K562 (cell line): ENCODE measurements at regions not wholly inside any gene's neighbourhood (a gene's known extent, or its start where the extent isn't known, plus 50 kb on each side); places are given as distances from the start of the nearest gene placed in this dataset.

Source experiments
- ATAC-seq: fragments of 200-7000 bp; cut with Tn5 transposase; 3 replicates; pipeline ENCODE4 v1.9.1; 2020; ENCODE audit warnings: moderate library complexity
- BruUV-seq: library from RNA; stranded (reverse); fragments of 400-500 nt; replicated peaks from 2 replicates; lab custom pipeline; 2021; lab: Mats Ljungman, UMichigan
- CTCF ChIA-PET: fragments of 300-600 bp; formaldehyde crosslinking; extraction: SDS; loops from one replicate; lab custom pipeline; 2021; ENCODE audit warnings: low intra/inter-chr PET ratio; lab: Yijun Ruan, JAX
- POLR2A ChIA-PET: fragments of 300-600, 350-650 bp; sonication (Branson Sonifier 250); formaldehyde crosslinking; extraction: SDS; loops from one replicate; lab custom pipeline; 2021; ENCODE audit warnings: antibody characterized with exemption, inconsistent platforms; lab: Yijun Ruan, JAX
- DNase-seq, 4 experiments: peaks; one replicate each; pipeline versions ENCODE4 v3.0.0 to v3.0.0-alpha.2; 2011 to 2018; ENCODE audit warnings: low spot score in 3 of 4, mixed read lengths in 3 of 4; ENCODE audit errors: extremely low read depth in 1 of 4
- FAIRE-seq: peaks from 2 replicates; lab custom pipeline; 2011; peaks lifted over from hg19 to GRCh38; lab: Jason Lieb, UNC
- H2AFZ ChIP-seq: 2 replicates; pipeline ENCODE4 v1.6.0; 2011; ENCODE audit warnings: low read depth, low read length, control low read depth, inconsistent platforms
- H3K27ac ChIP-seq: fragments of 200-600 bp; 3 replicates; pipeline ENCODE4 v1.8.0; 2011; ENCODE audit warnings: low read depth, mild to moderate bottlenecking, control low read depth, inconsistent platforms, low read length, moderate library complexity, mixed read lengths; ENCODE audit errors: extremely low read depth
- H3K27me3 ChIP-seq, 2 experiments: fragments of 300-600 bp in 1 of 2; 2 replicates in 1 of 2; 3 replicates in 1 of 2; pipeline versions ENCODE4 v1.6.0 to v1.8.0; 2011; ENCODE audit warnings: inconsistent platforms in 2 of 2, low read length in 2 of 2, mild to moderate bottlenecking in 1 of 2, mixed read lengths in 1 of 2, moderate library complexity in 1 of 2; ENCODE audit not compliant: control insufficient read depth in 2 of 2, insufficient read depth in 2 of 2
- H3K36me3 ChIP-seq: fragments of 300-600 bp; 3 replicates; pipeline ENCODE4 v1.8.0; 2011; ENCODE audit warnings: mild to moderate bottlenecking, low read length, inconsistent platforms; ENCODE audit not compliant: control insufficient read depth, insufficient read depth
- H3K4me1 ChIP-seq, 2 experiments: fragments of 200-600 bp in 1 of 2; replicated peaks in 1 of 2; 2 replicates in 1 of 2; 3 replicates in 1 of 2; pipeline versions ENCODE4 v1.5.1 to v1.8.0; 2011; ENCODE audit warnings: inconsistent platforms in 2 of 2, low read length in 2 of 2, mild to moderate bottlenecking in 1 of 2, mixed read lengths in 1 of 2, moderate library complexity in 1 of 2; ENCODE audit not compliant: control insufficient read depth in 2 of 2, insufficient read depth in 2 of 2
- H3K4me2 ChIP-seq: 2 replicates; pipeline ENCODE4 v1.6.1; 2011; ENCODE audit warnings: low read length, control low read depth, inconsistent platforms, mixed read lengths; ENCODE audit not compliant: insufficient read depth
- H3K4me3 ChIP-seq: fragments of 200-600 bp; sonication (generic), shearing (Covaris generic); 2 replicates; pipeline ENCODE4 v1.5.1; 2016; ENCODE audit warnings: control low read depth, inconsistent platforms
- H3K79me2 ChIP-seq: fragments of 200-600 bp; 3 replicates; pipeline ENCODE4 v1.8.0; 2011; ENCODE audit warnings: low read length, inconsistent platforms; ENCODE audit not compliant: control insufficient read depth, insufficient read depth
- H3K9ac ChIP-seq, 2 experiments: 2 replicates each; pipeline versions ENCODE4 v1.6.0 to v1.6.1; 2011; ENCODE audit warnings: low read depth in 2 of 2, low read length in 2 of 2, control low read depth in 1 of 2, inconsistent platforms in 1 of 2, mild to moderate bottlenecking in 1 of 2, mixed read lengths in 1 of 2; ENCODE audit not compliant: insufficient read depth in 1 of 2
- H3K9me1 ChIP-seq: one replicate; pipeline ENCODE4 v1.6.0; 2011; ENCODE audit warnings: inconsistent platforms, mild to moderate bottlenecking, low read length, moderate library complexity; ENCODE audit not compliant: control insufficient read depth, insufficient read depth
- H3K9me3 ChIP-seq: replicated peaks from 2 replicates; pipeline ENCODE4 v1.5.1; 2011; ENCODE audit warnings: low read depth, low read length, inconsistent platforms; ENCODE audit not compliant: control insufficient read depth, insufficient read depth
- H4K20me1 ChIP-seq: replicated peaks from 2 replicates; pipeline ENCODE4 v1.6.1; 2011; ENCODE audit warnings: low read length, inconsistent platforms, mixed read lengths; ENCODE audit not compliant: control insufficient read depth, insufficient read depth
- BCOR ChIP-seq: fragments of 450-650 bp; IDR thresholded peaks from 2 replicates; pipeline ENCODE4 v1.6.1; 2016
- BDP1 ChIP-seq: IDR thresholded peaks from 3 replicates; pipeline ENCODE4 v1.6.1; 2011; ENCODE audit not compliant: insufficient read length, insufficient read depth
- MAFK ChIP-seq: IDR thresholded peaks from 2 replicates; pipeline ENCODE4 v1.6.1; 2011; ENCODE audit warnings: low read length, improper control_type of control experiment
- POLR2G ChIP-seq: fragments of 200-400 bp; formaldehyde crosslinking; IDR thresholded peaks from 2 replicates; pipeline ENCODE4 v1.6.1; 2017; ENCODE audit warnings: low read depth, mild to moderate bottlenecking, antibody characterized with exemption, low read length, moderate library complexity
- PYGO2 ChIP-seq: fragments of 450-650 bp; IDR thresholded peaks from 2 replicates; pipeline ENCODE4 v1.6.1; 2016; ENCODE audit warnings: mild to moderate bottlenecking, missing genetic modification characterization, moderate library complexity, missing compliant biosample characterization
- TAL1 ChIP-seq: fragments of 450-650 bp; IDR thresholded peaks from 2 replicates; pipeline ENCODE4 v1.6.1; 2016; ENCODE audit warnings: mild to moderate bottlenecking
- ZZZ3 ChIP-seq: fragments of 450-650 bp; IDR thresholded peaks from 2 replicates; pipeline ENCODE4 v1.6.1; 2016; ENCODE audit warnings: antibody characterized with exemption, mild to moderate bottlenecking, moderate library complexity
- WGBS: fragments of 100-300 bp; shearing (Covaris generic); methylation state at CpG from one replicate; pipeline ENCODE4 v1.1.6; 2016; ENCODE audit warnings: low coverage, mixed read lengths; ENCODE audit not compliant: insufficient coverage; ENCODE audit errors: missing lambda C conversion rate; 5-methylcytosine and 5-hydroxymethylcytosine counted together
- in situ Hi-C: fragments of 300-500 bp; cut with MboI; formaldehyde crosslinking; loops from 4 replicates; pipeline ENCODE4 v1.15.0; 2018; ENCODE audit warnings: inconsistent platforms, mixed read lengths
- intact Hi-C: fragments of 100-400 bp; cut with micrococcal nuclease; formaldehyde crosslinking; loops from 2 replicates; pipeline ENCODE4 v1.14.2; 2022
- TF ChIP-seq, protein P1 (sequence below): fragments of 250-450 bp; sonication (Bioruptor Pico); IDR thresholded peaks from 2 replicates; pipeline ENCODE4 v1.8.0; 2022; ENCODE audit warnings: moderate library complexity, mild to moderate bottlenecking, inconsistent platforms
- TF ChIP-seq, protein P2 (sequence below): fragments of 250-450 bp; sonication (Bioruptor Pico); IDR thresholded peaks from 2 replicates; pipeline ENCODE4 v1.4.0; 2020
- TF ChIP-seq, protein P3 (sequence below): fragments of 250-450 bp; sonication (Bioruptor Pico); IDR thresholded peaks from 2 replicates; pipeline ENCODE4 v1.4.0; 2020; ENCODE audit warnings: mild to moderate bottlenecking, moderate library complexity

DNA sequence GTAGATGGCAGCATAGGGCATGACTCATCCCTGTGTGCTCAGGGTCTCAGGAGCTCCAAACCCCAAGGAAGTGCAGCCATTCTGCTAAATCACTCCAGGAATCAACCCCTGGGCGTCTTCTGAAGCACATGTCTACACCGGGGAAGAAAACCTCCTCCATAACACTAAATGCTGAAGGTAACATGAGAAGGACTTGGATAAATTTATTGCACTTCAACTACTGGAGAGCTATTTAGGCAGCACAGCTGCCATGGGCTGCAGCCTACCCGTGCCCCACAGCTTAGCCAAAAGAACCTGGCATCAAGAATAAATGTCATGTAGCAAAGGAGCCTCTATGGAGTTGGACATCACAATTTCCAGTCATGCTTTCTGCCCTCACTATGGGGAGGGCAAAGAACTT is 141.7 kb downstream of the GPCPD1 start:
- no TSS peak for BruUV-seq
- no peaks in the 10 kb centered on the region for H3K36me3 ChIP-seq
- no peak for ATAC-seq
- no peak for TF ChIP-seq TAL1
- TF ChIP-seq POLR2G = no peak
- TF ChIP-seq, protein P1, sequence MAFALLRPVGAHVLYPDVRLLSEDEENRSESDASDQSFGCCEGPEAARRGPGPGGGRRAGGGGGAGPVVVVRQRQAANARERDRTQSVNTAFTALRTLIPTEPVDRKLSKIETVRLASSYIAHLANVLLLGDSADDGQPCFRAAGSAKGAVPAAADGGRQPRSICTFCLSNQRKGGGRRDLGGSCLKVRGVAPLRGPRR = no peak
- TF ChIP-seq ZZZ3 = no peak
- TF ChIP-seq BCOR = no peak
- TF ChIP-seq, protein P2, sequence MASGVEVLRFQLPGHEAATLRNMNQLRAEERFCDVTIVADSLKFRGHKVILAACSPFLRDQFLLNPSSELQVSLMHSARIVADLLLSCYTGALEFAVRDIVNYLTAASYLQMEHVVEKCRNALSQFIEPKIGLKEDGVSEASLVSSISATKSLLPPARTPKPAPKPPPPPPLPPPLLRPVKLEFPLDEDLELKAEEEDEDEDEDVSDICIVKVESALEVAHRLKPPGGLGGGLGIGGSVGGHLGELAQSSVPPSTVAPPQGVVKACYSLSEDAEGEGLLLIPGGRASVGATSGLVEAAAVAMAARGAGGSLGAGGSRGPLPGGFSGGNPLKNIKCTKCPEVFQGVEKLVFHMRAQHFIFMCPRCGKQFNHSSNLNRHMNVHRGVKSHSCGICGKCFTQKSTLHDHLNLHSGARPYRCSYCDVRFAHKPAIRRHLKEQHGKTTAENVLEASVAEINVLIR (CRISPR knock-in tag) = no peak
- TF ChIP-seq, protein P3, sequence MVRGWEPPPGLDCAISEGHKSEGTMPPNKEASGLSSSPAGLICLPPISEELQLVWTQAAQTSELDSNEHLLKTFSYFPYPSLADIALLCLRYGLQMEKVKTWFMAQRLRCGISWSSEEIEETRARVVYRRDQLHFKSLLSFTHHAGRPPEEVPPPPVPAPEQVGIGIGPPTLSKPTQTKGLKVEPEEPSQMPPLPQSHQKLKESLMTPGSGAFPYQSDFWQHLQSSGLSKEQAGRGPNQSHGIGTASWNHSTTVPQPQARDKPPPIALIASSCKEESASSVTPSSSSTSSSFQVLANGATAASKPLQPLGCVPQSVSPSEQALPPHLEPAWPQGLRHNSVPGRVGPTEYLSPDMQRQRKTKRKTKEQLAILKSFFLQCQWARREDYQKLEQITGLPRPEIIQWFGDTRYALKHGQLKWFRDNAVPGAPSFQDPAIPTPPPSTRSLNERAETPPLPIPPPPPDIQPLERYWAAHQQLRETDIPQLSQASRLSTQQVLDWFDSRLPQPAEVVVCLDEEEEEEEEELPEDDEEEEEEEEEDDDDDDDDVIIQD (CRISPR knock-in tag) = no peak
- TF ChIP-seq MAFK = no peak
- no peak for TF ChIP-seq PYGO2
- no peak for TF ChIP-seq BDP1
- no peaks in the 10 kb centered on the region for H4K20me1 ChIP-seq
- ChIA-PET CTCF (no interaction called here), POLR2A (interaction anchor here (0.6 kb wide), 1 partner anchor 8 kb away, joined by 3 read pairs; no protein-coding TSS in a partner anchor)
- WGBS = 0% methylated on average over 3 of the region's 3 CpGs
- in situ Hi-C loops (no loop called here), intact Hi-C loops (no loop called here)
- peaks cover 0 to 9% of the 10 kb centered on the region in 2 experiments; a peak in 2 of 5 replicates for H3K27me3 ChIP-seq
- peaks cover 0 to 12% of the 10 kb centered on the region in 2 experiments; a peak in 2 of 5 replicates for H3K4me1 ChIP-seq
- no peak overlapping the region for H3K4me3 ChIP-seq
- H3K9me3 ChIP-seq = no peaks in the 10 kb centered on the region
- H3K9ac ChIP-seq = no peak overlapping the region
- H3K9me1 ChIP-seq = no peaks in the 10 kb centered on the region
- no peak for FAIRE-seq
- H3K27ac ChIP-seq = no peak overlapping the region
- H3K4me2 ChIP-seq = no peak overlapping the region
- no peak overlapping the region for H2AFZ ChIP-seq
- no peaks in the 10 kb centered on the region for H3K79me2 ChIP-seq
- no peak for DNase-seq
